ENCODE measurements at regions not wholly inside any gene's neighbourhood (a gene's known extent, or its start where the extent isn't known, plus 50 kb on each side); places are given as distances from the start of the nearest gene placed in this dataset.
A peak's percentile ranks its signal among the peaks of the same experiment; 100 is the strongest.
"Not testable (repeated sequence)": the region's sequence is repeated elsewhere in the genome, so short reads cannot be mapped to it uniquely, and the experiment has no call there.

DNA sequence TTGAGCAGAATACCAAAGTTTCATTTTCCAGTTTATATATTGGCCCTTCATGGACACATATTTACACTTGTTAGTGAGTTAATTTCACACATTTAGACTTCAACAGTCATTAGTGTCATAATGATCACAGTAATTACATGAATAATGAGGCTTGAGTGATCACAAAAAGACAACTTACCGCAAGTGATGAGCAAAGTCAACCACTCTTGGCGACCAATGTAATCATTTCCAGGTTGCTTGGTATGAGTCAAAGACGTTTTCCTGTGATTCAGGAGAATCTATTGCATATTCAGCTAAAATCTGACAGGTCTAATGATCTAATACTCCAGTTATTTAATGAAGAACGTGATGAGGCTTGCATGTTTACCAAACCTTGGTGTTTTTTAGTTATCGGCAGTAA, 407.9 kb upstream of the TENM3 start:
- peaks cover 9% of the 10 kb centered on the region for H3K4me1 Mint-ChIP-seq (ENCODE audit: insufficient read depth, unreplicated experiment)
- no peaks in the 10 kb centered on the region for H3K27me3 Mint-ChIP-seq (ENCODE audit: insufficient read depth, unreplicated experiment)
- no peak overlapping the region for H3K4me3 Mint-ChIP-seq (ENCODE audit: unreplicated experiment)
- CTCF ChIA-PET: no interaction called here
- intact Hi-C loops (cut with micrococcal nuclease): no loop called here
- no peak overlapping the region for H3K27ac Mint-ChIP-seq (ENCODE audit: low read depth, unreplicated experiment)
- DNase-seq (ENCODE audit: unreplicated experiment): no peak
- POLR2A ChIA-PET: no interaction called here
- no peaks in the 10 kb centered on the region for H3K36me3 Mint-ChIP-seq (ENCODE audit: insufficient read depth, unreplicated experiment)
- no TSS peak for BruUV-seq (replicated peaks)
- H3K9me3 Mint-ChIP-seq (ENCODE audit: unreplicated experiment): peaks cover 6% of the 10 kb centered on the region
- TF ChIP-seq, protein P1, sequence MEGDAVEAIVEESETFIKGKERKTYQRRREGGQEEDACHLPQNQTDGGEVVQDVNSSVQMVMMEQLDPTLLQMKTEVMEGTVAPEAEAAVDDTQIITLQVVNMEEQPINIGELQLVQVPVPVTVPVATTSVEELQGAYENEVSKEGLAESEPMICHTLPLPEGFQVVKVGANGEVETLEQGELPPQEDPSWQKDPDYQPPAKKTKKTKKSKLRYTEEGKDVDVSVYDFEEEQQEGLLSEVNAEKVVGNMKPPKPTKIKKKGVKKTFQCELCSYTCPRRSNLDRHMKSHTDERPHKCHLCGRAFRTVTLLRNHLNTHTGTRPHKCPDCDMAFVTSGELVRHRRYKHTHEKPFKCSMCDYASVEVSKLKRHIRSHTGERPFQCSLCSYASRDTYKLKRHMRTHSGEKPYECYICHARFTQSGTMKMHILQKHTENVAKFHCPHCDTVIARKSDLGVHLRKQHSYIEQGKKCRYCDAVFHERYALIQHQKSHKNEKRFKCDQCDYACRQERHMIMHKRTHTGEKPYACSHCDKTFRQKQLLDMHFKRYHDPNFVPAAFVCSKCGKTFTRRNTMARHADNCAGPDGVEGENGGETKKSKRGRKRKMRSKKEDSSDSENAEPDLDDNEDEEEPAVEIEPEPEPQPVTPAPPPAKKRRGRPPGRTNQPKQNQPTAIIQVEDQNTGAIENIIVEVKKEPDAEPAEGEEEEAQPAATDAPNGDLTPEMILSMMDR (IDR thresholded peaks at IDR 0.05; ENCODE audit: unreplicated experiment): no peak

DNA sequence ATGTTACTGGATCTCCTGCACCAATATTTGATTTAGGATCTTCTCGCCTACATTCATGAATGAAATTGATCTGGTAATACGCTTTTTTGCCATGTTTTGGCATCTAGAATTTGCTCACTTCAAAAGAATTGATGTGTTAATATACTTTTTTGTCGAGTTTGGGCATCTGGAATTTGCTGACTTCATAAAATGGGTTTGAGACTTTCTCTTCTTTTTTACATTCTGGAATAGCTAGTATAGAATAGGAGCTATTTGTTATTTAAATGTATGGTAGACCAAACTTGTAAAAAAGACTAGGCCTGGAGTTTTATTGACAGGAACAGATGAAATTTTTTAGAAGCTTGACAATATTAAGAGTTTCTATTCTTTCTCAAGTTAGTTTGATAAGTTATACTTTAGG, 404.9 kb upstream of the TENM3 start:
- ChIA-PET POLR2A (no interaction called here), CTCF (no interaction called here)
- Mint-ChIP-seq H3K36me3 (ENCODE audit: insufficient read depth, unreplicated experiment) (no peaks in the 10 kb centered on the region), H3K27me3 (ENCODE audit: insufficient read depth, unreplicated experiment) (no peaks in the 10 kb centered on the region), H3K9me3 (ENCODE audit: unreplicated experiment) (peaks cover 6% of the 10 kb centered on the region), H3K4me1 (ENCODE audit: insufficient read depth, unreplicated experiment) (peaks cover 9% of the 10 kb centered on the region), H3K4me3 (ENCODE audit: unreplicated experiment) (no peak overlapping the region), H3K27ac (ENCODE audit: low read depth, unreplicated experiment) (no peak overlapping the region)
- DNase-seq (ENCODE audit: unreplicated experiment): no peak
- BruUV-seq (replicated peaks): no TSS peak
- intact Hi-C loops (cut with micrococcal nuclease): no loop called here
- TF ChIP-seq, protein P1 (IDR thresholded peaks at IDR 0.05; ENCODE audit: unreplicated experiment): no peak

DNA sequence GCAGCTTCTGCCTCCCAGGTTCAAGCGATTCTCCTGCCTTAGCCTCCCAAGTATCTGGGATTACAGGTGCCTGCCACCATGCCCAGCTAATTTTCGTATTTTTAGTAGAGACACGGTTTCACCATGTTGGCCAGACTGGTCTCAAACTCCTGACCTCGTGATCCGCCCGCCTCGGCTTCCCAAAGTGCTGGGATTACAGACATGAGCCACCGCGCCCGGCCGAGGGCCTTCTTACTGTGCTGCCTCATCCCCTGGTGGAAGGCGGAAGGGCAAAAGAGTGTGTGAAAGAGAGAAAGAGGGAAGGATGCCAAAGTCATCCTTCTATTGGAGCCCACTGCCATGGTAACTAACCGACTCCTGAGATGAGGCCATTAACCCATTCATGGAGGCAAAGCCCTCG, 399.4 kb upstream of the TENM3 start:
- BruUV-seq (replicated peaks); H3K27ac Mint-ChIP-seq (ENCODE audit: low read depth, unreplicated experiment); H3K27me3 Mint-ChIP-seq (ENCODE audit: insufficient read depth, unreplicated experiment); H3K9me3 Mint-ChIP-seq (ENCODE audit: unreplicated experiment); intact Hi-C loops (cut with micrococcal nuclease); H3K4me1 Mint-ChIP-seq (ENCODE audit: insufficient read depth, unreplicated experiment); H3K36me3 Mint-ChIP-seq (ENCODE audit: insufficient read depth, unreplicated experiment); POLR2A ChIA-PET; CTCF ChIA-PET; DNase-seq (ENCODE audit: unreplicated experiment); H3K4me3 Mint-ChIP-seq (ENCODE audit: unreplicated experiment): not testable (repeated sequence)

DNA sequence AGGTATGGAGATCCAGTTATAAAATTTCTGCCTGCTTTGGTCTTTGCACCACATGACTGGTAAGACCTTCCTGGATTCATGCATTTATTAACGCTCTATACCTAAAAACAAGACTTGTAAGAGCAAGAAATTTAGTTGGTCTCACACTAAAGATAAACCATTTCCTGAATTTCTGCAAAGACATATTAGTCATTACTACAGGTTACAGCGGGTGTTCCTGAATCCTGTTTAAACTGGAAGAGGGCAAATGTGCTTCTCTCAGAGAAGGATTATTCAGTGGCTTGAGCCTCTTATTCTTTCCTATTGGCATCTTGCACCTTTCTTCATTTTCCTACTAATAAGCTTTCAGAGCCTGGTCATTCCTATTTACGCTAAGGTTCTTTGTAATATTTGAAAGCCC, 397.6 kb upstream of the TENM3 start:
- CTCF ChIA-PET: no interaction called here
- no peaks in the 10 kb centered on the region for H3K36me3 Mint-ChIP-seq (ENCODE audit: insufficient read depth, unreplicated experiment)
- H3K4me1 Mint-ChIP-seq (ENCODE audit: insufficient read depth, unreplicated experiment): peaks cover 7% of the 10 kb centered on the region
- POLR2A ChIA-PET: no interaction called here
- H3K4me3 Mint-ChIP-seq (ENCODE audit: unreplicated experiment): no peak overlapping the region
- no TSS peak for BruUV-seq (replicated peaks)
- TF ChIP-seq, protein P1 (IDR thresholded peaks at IDR 0.05; ENCODE audit: unreplicated experiment): no peak
- peak; percentile 42 for DNase-seq (ENCODE audit: unreplicated experiment)
- H3K9me3 Mint-ChIP-seq (ENCODE audit: unreplicated experiment): no peaks in the 10 kb centered on the region
- no peaks in the 10 kb centered on the region for H3K27me3 Mint-ChIP-seq (ENCODE audit: insufficient read depth, unreplicated experiment)
- H3K27ac Mint-ChIP-seq (ENCODE audit: low read depth, unreplicated experiment): no peak overlapping the region
- intact Hi-C loops (cut with micrococcal nuclease): no loop called here

DNA sequence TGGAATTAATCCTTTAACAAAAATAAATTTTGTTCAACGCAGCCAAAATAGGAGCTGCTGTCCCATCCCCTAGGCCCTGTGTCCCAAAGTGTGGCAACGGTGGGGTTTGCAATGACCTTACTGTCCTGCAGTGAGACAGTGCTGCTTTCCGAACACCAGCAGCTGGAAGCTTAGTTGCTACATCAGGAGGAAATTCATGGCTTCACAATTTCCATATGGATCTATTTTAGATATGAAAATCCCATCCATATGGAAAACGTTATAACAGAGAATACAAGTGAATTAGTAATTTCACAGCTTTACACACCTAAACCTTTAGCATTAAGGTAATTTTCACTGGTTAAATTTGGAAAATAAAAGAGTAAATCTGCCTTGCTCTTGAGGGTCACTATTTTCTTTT, 396.3 kb upstream of the TENM3 start:
- TF ChIP-seq, protein P1 (IDR thresholded peaks at IDR 0.05; ENCODE audit: unreplicated experiment): no peak
- intact Hi-C loops (cut with micrococcal nuclease): no loop called here

More for the DNA sequence above, 396.3 kb upstream of the TENM3 start:
- ChIA-PET POLR2A (no interaction called here), CTCF (no interaction called here)
- Mint-ChIP-seq H3K36me3 (ENCODE audit: insufficient read depth, unreplicated experiment) (no peaks in the 10 kb centered on the region), H3K4me1 (ENCODE audit: insufficient read depth, unreplicated experiment) (peaks cover 7% of the 10 kb centered on the region), H3K27me3 (ENCODE audit: insufficient read depth, unreplicated experiment) (no peaks in the 10 kb centered on the region), H3K27ac (ENCODE audit: low read depth, unreplicated experiment) (no peak overlapping the region), H3K9me3 (ENCODE audit: unreplicated experiment) (no peaks in the 10 kb centered on the region), H3K4me3 (ENCODE audit: unreplicated experiment) (no peak overlapping the region)
- no TSS peak for BruUV-seq (replicated peaks)
- no peak for DNase-seq (ENCODE audit: unreplicated experiment)
